HL-60 (cell line): ENCODE measurements at regions not wholly inside any gene's neighbourhood (a gene's known extent, or its start where the extent isn't known, plus 50 kb on each side); places are given as distances from the start of the nearest gene placed in this dataset.

Source experiments
- DNase-seq, 2 experiments: peaks; one replicate each; pipeline ENCODE4 v3.0.0-alpha.2; 2010 to 2020; ENCODE audit warnings: low read depth in 1 of 2, low spot score in 1 of 2
- H3K27ac ChIP-seq: fragments of 250-450 bp; sonication (Bioruptor Pico); replicated peaks from 2 replicates; pipeline ENCODE4 v1.5.1; 2020; ENCODE audit warnings: mild to moderate bottlenecking, moderate library complexity
- H3K27me3 ChIP-seq: fragments of 250-450 bp; sonication (Bioruptor Pico); 2 replicates; pipeline ENCODE4 v1.5.1; 2021; ENCODE audit warnings: mild to moderate bottlenecking, moderate library complexity; ENCODE audit not compliant: insufficient read depth, poor library complexity, severe bottlenecking
- H3K4me3 ChIP-seq: replicated peaks from 2 replicates; pipeline ENCODE4 v1.5.1; 2011; ENCODE audit warnings: mild to moderate bottlenecking, control low read depth, low read length; ENCODE audit not compliant: insufficient read depth
- GABPA ChIP-seq: IDR thresholded peaks from 2 replicates; pipeline ENCODE4 v1.6.1; 2012; ENCODE audit warnings: low read depth
- POLR2AphosphoS5 ChIP-seq: IDR thresholded peaks from 2 replicates; pipeline ENCODE4 v1.6.1; 2012; ENCODE audit warnings: low read depth
- SPI1 ChIP-seq: IDR thresholded peaks from 2 replicates; pipeline ENCODE4 v1.6.1; 2012; ENCODE audit warnings: low read depth, mild to moderate bottlenecking, borderline replicate concordance
- TF ChIP-seq, protein P1 (sequence below): IDR thresholded peaks from one replicate; pipeline ENCODE4 v1.5.1; 2011; ENCODE audit warnings: low read length, control low read depth, inconsistent platforms; ENCODE audit not compliant: insufficient read depth
- TF ChIP-seq, protein P2 (sequence below): IDR thresholded peaks from 2 replicates; pipeline ENCODE4 v1.6.1; 2012; ENCODE audit warnings: low read depth; ENCODE audit not compliant: insufficient replicate concordance

DNA sequence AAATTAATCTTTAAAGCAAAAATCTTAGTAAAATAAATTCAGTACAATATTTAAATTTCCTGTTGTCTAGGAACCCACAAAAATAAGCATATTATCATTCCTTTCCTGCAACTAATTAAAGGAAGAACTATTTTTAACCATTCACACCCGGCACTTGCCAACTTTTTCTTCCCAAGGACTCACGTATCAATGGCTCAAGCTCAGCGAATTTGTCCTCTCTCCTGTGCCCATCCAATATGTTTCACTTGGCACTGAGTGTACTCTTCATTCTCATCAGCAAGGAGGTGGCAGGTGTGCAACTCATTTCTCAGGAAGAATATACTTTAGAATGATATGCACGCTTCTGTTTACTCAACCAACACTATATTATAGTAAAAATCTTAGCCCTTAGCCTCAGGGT lies 419.4 kb downstream of the C6orf118 start:
- no peak overlapping the region for H3K27ac ChIP-seq
- H3K27me3 ChIP-seq: no peaks in the 10 kb centered on the region
- H3K4me3 ChIP-seq: no peak overlapping the region
- TF ChIP-seq GABPA (no peak), SPI1 (no peak), POLR2AphosphoS5 (no peak)
- TF ChIP-seq, protein P1, sequence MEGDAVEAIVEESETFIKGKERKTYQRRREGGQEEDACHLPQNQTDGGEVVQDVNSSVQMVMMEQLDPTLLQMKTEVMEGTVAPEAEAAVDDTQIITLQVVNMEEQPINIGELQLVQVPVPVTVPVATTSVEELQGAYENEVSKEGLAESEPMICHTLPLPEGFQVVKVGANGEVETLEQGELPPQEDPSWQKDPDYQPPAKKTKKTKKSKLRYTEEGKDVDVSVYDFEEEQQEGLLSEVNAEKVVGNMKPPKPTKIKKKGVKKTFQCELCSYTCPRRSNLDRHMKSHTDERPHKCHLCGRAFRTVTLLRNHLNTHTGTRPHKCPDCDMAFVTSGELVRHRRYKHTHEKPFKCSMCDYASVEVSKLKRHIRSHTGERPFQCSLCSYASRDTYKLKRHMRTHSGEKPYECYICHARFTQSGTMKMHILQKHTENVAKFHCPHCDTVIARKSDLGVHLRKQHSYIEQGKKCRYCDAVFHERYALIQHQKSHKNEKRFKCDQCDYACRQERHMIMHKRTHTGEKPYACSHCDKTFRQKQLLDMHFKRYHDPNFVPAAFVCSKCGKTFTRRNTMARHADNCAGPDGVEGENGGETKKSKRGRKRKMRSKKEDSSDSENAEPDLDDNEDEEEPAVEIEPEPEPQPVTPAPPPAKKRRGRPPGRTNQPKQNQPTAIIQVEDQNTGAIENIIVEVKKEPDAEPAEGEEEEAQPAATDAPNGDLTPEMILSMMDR: no peak
- TF ChIP-seq, protein P2, sequence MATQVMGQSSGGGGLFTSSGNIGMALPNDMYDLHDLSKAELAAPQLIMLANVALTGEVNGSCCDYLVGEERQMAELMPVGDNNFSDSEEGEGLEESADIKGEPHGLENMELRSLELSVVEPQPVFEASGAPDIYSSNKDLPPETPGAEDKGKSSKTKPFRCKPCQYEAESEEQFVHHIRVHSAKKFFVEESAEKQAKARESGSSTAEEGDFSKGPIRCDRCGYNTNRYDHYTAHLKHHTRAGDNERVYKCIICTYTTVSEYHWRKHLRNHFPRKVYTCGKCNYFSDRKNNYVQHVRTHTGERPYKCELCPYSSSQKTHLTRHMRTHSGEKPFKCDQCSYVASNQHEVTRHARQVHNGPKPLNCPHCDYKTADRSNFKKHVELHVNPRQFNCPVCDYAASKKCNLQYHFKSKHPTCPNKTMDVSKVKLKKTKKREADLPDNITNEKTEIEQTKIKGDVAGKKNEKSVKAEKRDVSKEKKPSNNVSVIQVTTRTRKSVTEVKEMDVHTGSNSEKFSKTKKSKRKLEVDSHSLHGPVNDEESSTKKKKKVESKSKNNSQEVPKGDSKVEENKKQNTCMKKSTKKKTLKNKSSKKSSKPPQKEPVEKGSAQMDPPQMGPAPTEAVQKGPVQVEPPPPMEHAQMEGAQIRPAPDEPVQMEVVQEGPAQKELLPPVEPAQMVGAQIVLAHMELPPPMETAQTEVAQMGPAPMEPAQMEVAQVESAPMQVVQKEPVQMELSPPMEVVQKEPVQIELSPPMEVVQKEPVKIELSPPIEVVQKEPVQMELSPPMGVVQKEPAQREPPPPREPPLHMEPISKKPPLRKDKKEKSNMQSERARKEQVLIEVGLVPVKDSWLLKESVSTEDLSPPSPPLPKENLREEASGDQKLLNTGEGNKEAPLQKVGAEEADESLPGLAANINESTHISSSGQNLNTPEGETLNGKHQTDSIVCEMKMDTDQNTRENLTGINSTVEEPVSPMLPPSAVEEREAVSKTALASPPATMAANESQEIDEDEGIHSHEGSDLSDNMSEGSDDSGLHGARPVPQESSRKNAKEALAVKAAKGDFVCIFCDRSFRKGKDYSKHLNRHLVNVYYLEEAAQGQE: no peak
- no peak for DNase-seq

DNA sequence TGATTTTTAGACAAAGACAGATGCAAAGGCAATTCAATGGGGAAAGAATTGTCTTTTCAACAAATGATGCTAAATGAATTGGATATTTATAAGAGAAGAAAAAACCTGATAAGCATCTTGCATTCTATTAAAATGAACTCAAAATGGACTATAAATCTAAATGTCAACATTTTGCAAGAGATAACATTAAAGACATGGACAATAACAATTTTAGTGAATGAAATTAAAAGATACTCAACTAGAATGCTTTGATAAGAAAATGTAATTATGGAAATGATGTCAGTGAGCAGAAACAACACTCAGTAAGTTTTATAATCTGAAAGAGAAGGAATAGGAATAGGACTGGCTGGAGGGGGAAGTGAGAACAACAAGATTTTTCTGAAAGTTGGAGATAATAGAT lies 421.7 kb downstream of the C6orf118 start:
- DNase-seq: no peak
- Histone ChIP-seq H3K27ac (no peak overlapping the region), H3K27me3 (no peaks in the 10 kb centered on the region), H3K4me3 (no peak overlapping the region)
- TF ChIP-seq, protein P2: no peak
- TF ChIP-seq GABPA: no peak
- TF ChIP-seq, protein P1: no peak
- no peak for TF ChIP-seq POLR2AphosphoS5
- TF ChIP-seq SPI1: no peak

DNA sequence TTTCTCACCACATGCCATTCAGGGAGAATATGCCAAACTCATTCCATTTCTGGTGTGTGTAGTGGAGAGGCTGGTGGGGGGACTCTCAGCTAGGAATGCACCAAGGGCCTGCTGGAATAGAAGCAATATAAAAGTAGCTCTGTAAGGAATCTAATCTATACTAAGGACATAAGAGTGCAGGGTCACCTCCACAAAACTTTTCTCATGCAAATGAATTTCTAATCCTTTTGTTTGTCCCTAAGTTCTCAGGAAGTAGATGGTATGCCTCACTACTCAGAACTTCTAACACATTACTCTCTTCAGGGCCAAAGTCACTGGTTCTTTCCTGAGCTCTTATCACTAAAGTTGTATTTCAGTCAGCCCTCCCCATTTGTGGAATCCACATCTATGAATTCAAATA lies 427.2 kb downstream of the C6orf118 start:
- Histone ChIP-seq H3K4me3 (no peak overlapping the region), H3K27me3 (no peaks in the 10 kb centered on the region)
- TF ChIP-seq, protein P1: no peak
- TF ChIP-seq GABPA (no peak), POLR2AphosphoS5 (no peak), SPI1 (no peak)
- TF ChIP-seq, protein P2: no peak

More for the DNA sequence above, 427.2 kb downstream of the C6orf118 start:
- no peak for DNase-seq
- no peak overlapping the region for H3K27ac ChIP-seq
